NCI-H82 (cell line): ENCODE measurements at regions not wholly inside any gene's neighbourhood (a gene's known extent, or its start where the extent isn't known, plus 50 kb on each side); places are given as distances from the start of the nearest gene placed in this dataset.

ENCODE experiments used
- DNase-seq: peaks from one replicate; lab custom pipeline; 2025; lab: John Stamatoyannopoulos, UW

DNA sequence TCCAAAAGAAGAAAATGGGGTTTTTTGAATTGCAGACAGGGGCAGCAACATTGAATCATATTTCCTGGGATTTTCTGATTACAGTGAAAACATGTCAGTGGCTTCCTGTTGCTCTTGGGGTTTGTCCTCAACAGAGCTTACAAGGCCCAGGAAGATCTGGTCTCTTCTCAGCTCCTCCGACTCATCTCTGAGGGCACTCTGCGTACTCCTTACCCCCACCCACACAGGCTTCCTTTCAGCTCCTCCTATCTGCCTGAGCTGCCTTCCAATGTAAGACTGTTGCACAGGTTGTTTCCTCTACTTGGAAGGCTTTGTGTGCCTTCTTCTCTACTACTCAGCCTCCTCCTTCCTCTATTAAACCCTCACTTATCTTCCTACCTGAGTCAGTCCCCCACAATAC, 245.1 kb upstream of the MEF2C start:
- DNase-seq = no peak

DNA sequence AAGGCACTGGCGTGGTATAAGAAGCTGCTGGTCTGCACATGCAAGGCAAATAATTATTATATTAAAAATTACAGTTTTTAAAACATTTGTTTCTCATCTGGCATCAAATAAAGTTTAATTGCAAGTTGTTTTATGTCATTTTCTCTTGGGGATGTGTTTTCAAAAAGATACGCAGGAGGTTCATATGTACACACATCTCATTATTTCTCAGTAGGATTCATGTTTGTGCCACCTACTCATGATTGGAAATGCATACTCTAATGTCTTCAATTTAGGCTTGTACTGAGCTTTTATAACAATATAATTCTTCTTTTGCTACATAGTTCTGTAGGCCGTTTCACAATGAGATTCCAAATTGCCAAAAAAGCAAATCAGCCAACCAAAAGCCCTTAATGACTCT, 244.2 kb upstream of the MEF2C start:
- DNase-seq = no peak

DNA sequence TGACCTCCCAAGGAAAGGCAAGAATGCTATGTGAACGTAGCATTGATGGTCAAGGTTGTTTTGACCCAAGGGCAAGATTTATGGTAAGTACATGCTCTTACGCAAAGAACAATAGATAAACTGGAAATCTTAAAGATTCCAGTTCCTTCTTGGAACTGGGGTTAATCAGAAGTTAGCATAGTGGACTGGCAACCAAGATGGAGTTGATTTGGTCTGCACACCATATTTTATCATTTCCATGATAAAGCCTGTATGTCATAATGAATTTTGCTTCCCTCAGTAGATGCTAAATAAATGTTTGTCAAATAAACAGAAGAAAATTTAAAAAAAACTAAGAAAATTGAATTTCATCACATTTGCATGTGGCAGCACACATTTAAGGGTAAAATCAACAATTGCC, 242.4 kb upstream of the MEF2C start:
- no peak for DNase-seq

DNA sequence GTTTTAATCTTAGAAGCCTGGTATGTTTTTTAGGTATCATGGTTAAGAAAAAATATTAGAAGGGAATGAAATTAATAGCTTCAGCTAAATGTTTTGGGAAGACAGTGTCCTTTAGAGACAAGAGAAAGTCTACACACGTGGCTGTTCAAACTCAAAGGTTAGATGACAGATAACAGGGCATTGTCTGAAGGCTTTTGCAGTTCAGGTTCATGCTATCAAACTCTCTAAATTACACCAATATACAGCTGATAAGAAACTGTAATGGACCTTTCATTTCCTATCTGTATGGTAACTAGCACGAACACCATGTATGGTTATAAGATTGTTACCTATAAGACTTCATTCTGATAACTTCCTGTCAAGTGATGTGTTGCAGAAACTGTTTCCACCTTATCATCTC, 240.6 kb upstream of the MEF2C start:
- DNase-seq = no peak

DNA sequence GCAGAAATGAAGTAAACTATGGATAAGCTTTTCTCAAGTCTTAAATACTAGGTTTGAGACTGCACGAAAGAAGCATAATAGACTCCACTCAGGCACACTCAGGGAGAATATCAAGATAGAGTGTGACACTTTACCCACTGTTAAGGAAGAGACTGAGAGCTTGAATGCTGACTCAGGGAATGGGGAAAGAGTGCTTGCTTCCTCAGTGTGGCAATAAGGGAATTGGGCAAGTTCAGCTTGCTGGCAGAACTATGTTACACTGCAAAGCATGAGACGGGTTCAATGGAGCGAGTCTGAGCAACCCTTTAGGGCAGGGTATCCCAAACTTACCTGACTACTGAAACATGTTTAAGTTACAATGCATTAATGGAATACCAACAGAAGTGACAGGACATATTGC, 237.7 kb upstream of the MEF2C start:
- DNase-seq = no peak

DNA sequence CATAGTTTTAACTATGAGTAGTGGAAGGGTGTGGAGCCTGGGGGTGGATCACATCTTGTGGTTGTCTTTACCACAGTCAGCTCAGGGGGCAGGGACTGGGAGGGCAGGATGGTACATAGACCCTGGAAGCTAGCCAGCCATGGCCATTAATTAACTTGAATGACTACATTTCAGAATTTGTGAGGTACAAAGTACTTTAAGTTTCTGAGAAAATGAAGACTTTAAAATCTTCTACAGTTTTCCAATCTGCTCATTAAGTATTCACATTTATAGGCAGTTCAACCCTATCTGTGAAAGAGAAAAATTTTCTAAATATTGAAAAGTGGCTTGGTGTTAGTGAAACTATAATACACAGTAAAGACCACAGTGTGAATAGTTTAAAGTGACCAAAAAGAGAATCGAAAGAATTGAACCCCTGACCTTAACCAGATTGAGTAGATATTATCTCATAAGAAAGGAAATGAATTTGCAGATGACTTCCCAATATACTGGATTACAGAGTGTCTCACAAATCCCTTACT, 234.2 kb upstream of the MEF2C start:
- DNase-seq = no peak

DNA sequence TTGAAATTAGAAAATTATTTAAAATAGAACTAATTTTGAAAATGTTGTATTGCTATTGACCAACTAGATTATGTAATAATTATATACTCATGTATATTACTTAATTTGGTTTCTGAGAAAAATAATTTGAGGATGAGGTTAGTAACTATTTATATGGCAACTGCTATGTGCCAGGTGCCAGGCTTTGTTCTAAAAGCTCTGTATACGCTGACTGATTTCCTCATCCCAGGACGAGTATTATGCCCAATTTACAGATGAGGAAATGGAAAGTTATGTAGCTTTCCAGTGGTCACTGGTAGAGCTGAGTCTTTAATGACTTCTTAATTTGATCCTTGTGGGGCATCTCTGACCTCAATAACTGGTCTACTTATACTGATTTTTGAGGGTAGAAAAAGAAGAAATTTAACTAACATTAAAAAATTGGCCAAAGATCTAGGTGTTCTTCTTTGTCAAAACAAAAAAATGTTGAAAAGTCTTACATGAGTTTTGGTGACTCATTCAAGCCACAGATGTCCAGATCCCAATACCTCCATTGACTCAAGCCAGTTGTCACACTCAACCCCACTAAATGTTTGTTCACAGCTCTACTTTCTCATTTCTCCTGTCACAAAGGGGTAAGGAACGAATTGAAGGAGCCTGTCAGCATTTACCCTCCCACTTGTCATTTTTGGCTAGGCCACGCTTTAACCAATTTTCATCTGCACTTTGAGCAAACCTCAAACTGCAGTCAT, 228.1 kb upstream of the MEF2C start:
- DNase-seq = no peak

DNA sequence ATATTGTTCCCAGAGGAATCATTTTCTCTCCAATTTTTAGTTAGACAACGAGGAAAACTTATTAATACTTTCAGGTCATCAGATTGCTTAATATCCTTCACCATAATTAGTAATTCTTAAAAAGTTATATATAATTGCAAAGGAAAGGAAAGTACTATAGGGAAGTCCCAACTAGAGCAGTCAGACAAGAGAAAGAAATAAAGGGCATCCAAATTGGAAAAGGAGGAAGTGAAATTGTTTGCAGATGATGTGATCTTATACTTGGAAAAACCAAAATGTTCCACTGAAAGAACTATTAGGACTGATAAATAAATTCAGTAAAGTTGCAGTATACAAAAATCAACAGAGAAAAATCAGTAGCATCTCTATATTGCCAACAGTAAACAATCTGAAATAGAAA, 223.5 kb upstream of the MEF2C start:
- DNase-seq = no peak

DNA sequence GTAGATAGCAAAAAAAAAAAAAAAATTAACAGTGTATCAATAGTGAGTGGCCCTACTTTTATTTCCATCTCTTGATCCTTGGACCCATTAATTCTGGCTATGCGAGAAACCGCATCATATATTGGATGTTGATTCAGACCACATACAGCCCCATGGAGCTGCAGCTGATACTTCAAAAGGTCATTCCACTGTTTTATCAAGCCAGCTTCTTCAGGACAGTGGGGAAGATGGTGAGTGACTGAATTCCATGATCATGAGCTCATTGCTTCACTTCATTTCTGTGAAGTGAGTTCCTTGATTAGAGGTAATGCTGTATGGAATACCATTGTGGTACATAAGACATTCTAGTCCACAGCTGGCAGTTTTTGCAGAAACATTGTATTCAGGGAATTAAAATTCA, 222.9 kb upstream of the MEF2C start:
- no peak for DNase-seq

DNA sequence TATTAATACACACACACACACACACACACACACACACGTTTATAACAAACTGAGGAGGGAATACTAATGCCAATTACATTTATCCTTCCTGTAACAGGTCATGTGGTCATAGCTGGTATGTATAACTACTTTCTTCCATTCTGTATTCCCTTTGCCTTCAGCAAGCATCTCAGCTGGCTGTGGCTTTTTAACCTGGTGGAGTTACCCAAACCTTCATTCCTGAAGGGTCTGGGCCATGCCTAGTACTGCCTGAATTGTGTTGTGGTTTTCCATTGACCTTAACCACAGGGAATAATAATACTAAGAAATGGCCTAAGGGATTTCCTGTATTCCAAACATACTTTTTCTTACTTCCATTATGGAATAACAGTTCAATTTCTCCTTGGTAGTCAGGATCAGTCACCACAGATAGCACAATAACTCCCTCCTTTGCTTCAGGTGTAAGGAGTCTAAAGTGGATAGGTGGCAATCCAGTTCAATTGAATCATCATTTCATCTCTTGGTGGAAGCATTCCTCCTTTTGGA, 222.2 kb upstream of the MEF2C start:
- no peak for DNase-seq

DNA sequence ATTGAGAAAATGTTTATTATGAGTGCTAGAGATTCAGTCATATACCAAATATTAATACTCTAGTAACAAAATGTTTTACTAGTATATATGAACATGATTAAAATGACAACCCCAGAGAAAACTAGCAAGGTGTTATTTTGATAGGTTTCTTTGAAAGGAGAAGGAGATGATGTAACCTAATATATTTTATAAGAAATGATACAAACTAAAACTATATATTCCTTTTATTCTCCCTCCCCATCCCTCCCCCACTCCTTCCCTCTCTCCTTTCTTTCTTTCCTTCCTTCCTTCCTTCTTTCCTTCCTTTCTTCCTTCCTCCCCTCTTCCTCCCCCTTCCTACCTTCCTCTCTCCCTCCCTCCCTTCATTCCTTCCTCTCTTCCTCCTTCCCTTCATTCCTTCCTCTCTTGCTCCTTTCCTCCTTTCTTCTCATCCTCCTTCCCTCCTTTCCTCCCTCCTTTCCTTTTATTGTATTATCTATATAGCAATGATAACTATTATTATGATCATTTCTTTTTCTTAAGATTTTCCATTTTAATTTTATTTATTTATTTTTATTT, 215.3 kb upstream of the MEF2C start:
- DNase-seq = no peak

DNA sequence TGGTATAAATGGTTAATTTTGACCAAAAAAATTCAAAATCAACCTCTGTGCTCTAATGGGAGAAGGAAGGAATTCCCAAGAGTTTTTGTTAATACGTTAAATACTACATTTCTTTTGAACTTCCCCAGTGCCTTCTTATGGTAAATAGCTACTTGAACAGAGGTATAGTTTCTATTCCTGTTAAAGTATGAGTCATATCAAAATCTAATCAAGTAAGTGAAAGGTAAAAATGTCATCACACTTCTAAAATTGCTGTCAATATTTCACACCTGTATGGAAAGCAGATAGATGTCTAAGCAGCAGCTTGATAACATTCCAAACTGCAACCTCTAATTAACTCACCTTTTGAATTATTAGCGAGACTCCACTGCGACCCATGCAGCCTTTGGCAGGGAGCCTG, 214.1 kb upstream of the MEF2C start:
- DNase-seq = no peak

DNA sequence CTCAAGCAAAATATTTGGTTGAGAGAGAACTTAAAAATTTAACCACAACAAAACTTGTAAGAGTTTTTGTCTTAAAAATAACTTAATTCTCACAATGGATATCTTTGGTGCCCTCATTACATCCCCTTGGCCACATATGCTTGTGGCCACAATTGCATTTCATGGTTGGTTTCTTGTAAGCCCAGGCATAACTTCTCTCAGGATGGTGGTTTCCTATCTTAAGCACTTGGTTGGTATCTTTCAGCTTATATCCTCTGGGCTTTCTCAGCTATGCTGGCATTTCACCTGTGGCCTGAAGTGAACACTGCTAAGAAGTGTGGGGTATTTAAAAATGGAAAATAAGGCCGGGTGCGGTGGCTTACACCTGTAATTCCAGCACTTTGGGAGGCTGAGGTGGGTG, 212.4 kb upstream of the MEF2C start:
- DNase-seq = no peak

DNA sequence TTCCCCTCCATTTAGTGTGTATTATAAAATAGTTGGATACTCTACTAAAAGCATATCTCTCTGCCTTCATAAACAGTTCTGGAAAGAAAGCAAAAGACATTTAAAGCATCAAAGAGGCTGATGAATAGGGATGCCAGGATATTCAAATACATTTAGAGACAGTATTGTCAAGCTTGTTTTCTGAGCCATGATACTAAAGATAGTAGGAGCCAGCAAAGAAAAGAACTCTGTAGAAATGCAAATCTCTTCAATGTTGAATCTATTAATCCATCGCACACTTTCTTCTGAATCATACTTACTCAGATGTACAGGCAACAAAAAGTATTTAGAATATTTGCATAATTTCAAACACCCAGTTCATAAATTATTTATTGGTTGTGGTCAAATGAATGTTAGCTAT, 207.1 kb upstream of the MEF2C start:
- no peak for DNase-seq

DNA sequence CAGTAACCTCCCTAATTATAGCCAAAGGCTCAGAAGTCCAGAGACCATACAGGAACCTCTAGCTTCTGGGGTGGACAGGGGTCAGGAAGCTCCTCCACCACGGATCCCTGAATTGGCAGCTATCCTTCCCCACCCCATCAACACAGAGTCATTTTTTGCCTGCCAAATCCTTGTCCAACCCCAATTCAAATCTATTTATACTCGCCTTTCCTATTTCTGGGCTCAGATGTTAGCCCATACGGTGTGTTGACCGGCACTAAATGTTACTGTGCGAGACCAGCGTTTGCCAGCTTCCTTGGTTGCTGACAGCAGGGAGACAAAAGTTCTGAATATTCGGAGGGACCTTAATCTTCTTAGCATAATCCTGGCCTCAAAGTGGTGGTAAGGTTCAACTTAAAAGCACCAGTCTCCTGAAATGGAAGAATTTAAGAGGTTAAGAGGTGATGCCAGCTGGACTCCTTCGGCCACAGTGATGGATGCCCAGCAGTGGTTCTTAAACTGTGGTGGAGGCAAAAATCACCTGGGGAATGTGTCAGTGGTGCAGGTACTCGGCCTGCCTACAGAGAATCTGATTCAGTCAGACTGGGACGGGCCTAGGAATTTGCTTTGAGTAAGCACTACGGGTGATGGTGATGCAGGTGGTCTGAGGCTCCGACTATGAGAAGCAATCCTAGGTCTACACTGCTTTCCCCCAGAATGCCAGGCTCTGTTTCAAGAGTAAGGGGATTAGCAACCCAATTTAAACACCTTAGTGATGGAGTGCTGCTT, 204.8 kb upstream of the MEF2C start:
- peak; percentile 65 for DNase-seq

DNA sequence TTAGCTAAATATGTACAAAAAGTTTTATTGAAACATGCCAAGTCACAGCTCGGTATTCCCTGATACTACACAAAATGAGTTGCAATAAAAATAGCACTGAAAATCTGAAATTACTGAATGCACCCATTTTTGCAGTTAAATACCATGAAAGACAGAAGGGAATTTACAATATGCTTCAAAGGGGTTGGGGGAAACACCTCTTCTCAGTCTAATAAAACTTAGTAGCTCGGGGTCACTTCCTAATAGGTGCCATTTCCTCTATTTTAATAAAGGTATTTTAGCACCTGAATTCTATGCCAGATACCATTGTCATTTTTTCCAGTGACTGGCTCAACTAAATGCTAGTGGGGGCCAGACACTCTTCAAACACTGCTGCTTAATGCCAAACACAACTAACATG, 204.1 kb upstream of the MEF2C start:
- no peak for DNase-seq

DNA sequence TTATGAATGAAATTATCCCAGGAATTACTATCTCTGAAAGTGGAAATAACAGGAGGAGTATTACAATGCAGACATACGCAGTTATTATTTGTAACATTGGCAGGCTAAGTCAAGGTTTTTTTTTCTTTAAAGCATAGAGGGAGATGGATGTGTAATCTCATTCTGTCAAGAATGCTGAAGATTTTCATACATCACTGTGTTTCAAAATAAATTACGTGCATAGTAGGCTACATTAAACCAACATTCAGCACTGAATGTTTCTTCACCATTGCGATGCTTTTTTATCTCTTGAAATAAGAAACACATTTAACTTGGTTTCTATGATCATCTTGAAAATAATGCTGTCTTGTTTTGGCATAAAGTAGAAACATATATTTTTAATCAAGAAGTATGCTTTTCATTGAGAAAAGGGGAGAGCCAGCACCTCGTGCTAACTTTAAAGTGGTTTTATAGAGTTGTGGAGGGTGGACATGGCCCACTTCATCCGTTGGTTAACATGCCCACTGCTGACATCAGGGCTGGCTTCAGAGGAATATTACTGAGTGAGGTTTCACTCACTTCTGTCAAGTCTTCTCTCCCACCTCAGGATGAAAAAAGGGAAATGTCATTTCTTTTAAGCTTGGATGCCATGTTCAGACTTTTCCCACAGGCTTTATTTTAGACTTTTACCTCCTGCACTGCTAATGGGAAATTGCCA, 203.6 kb upstream of the MEF2C start:
- no peak for DNase-seq

DNA sequence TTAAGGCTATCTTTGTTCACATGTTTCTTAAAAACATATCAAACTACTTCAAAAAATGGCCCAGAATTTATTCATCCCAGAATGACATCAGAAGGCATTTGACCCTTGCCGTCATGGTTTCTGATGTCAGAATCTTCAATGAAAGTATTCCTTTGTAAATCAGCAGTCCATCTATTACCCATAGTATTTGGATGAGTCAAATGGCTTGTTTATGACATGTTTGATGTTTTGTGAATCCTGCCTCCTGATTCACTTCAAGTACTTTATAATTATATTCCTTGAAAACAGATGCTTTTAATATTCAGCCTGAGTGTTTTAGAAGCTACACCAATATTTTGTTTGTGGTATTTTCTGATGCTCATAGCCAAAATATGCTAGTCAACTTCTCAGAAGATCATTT, 200.8 kb upstream of the MEF2C start:
- no peak for DNase-seq

DNA sequence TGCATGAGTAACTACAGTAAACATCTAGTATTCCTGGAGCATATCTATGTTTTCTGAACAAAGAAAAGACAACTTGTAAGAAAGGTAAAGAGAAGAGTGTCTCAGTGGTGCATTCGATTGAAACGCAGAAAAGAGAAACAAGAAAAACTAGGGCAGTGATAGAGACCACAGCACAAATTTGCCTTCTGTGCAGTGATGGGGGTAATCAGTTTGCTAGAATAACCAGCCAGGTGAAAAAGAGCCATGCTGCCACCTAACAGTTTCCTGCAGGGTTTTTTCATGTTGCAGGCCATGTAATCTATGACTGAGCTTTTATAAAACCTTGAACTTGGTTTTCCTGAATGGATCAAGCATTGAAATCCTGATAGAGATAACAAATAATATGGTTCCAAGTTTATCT, 198.4 kb upstream of the MEF2C start:
- DNase-seq = no peak

DNA sequence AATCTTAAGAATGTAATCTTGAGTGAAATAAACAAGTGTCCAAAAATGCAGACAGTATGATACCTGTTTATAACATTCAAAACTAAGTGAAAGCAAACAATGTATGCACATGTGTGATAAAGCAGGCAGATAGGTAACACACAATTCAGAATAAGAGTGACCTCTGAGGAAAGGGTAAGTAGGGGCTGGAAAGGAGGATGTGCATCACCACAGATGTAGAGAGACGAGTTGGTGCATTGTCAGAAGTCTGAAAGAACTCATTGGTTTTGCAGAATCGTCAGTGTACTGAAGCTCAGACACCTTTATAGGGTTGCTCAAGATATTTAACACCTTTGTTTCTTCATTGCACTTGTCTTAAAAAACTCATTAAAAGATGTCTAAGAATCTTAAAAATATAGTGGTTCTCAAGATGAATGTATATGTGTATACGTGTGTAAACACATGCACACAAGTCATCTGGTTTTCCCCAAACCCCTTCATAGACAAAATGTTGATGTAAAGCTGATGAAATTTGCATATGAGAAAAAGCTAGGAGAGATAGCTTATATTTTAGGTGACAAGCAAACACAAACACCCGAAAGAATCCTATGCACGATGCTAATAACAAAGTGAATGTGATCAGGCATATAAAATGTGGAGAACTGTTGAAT, 197.6 kb upstream of the MEF2C start:
- no peak for DNase-seq

DNA sequence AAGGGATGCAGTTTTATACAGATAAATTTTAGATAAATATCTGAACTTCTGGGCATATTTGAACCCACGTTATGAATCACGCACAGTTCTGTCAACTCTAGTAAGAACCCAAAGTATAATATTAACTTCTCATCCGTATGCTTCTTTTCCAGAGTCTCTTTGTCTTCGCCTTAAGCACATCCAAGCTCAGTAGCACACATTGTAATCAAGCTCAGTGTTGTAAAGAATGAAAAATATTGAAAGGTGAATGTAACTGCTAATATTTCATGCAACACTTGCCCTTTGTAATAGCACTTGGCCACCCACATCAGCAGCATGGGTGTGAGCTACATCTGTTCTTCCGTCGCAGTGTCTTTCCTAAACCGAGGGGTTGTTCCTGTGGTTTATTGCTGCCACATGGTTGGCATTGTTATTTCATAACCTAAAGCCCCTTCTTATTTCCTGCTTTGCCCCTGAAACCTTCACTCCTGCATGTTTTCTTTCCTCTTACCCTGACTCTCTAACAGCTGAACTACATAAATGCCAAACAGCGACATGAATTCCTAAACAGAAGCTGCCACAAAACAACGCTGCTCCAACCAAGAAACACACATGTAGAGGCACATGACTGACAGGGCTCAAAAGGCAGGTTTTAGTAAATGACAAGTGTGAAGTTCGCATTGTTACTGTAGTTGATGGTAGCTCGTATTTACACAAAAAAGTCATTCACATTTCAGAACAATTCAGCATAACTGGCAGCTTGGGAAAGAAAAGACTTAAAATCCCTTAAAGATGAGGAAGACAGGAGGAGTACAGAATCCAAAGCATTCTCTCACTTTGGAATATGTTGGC, 190.1 kb upstream of the MEF2C start:
- no peak for DNase-seq
